ENCODE measurements at regions not wholly inside any gene's neighbourhood (a gene's known extent, or its start where the extent isn't known, plus 50 kb on each side); places are given as distances from the start of the nearest gene placed in this dataset.

DNA sequence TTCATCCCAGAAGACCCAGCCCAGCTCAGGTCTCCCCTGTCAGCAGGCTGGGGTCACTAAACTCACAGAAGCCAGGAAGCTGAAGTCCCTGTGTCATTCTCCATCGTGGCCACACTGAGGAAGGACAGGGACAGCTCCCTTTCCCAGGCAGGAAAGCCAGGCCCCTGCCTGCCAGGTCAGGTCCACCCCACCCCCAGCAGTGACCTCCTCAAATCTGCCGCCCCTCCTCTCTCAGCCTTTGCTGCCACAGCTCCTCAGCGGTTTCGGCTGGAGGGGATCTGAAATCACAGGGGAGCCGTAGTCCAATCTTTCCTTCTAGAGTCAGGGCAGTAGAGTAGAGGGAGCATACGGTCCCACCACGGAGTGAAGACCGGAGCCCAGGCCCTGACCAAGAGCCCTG lies 150.9 kb upstream of the UNC5B start:
- H3K27me3 ChIP-seq (ENCODE audit: control insufficient read depth, extremely low read depth, insufficient read depth, low read length), result peaks cover 22% of the 10 kb centered on the region
- H3K9me1 ChIP-seq (ENCODE audit: control insufficient read depth, extremely low read depth, insufficient read depth, low read length), result no peaks in the 10 kb centered on the region
- DNase-seq (ENCODE audit: low read depth, low spot score), result no peak

DNA sequence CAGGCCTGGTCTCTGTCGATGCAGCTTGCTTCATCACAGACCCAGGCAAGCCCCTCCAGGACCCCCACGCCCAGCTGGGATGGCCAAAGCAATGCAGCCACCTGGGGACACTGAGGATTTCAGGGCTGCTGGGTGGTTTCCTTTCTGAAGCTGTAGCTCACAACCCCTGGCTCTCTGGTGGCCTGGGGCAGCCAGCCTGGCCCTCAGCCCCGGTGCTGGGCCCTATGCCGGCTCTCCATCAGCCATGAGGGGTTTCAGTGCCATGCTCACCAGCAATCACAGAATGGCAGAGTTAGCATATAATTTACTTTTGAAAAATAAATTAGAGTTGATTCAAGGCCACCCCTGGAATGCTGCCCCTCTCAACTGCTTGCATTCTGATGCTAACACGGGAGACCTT lies 150.2 kb upstream of the UNC5B start:
- no peaks in the 10 kb centered on the region for H3K9me3 ChIP-seq (ENCODE audit: control insufficient read depth, low read depth, low read length)
- no peak overlapping the region for H3K9ac ChIP-seq (ENCODE audit: control insufficient read depth, extremely low read depth, insufficient read depth, low read length)
- TF ChIP-seq, protein P1, sequence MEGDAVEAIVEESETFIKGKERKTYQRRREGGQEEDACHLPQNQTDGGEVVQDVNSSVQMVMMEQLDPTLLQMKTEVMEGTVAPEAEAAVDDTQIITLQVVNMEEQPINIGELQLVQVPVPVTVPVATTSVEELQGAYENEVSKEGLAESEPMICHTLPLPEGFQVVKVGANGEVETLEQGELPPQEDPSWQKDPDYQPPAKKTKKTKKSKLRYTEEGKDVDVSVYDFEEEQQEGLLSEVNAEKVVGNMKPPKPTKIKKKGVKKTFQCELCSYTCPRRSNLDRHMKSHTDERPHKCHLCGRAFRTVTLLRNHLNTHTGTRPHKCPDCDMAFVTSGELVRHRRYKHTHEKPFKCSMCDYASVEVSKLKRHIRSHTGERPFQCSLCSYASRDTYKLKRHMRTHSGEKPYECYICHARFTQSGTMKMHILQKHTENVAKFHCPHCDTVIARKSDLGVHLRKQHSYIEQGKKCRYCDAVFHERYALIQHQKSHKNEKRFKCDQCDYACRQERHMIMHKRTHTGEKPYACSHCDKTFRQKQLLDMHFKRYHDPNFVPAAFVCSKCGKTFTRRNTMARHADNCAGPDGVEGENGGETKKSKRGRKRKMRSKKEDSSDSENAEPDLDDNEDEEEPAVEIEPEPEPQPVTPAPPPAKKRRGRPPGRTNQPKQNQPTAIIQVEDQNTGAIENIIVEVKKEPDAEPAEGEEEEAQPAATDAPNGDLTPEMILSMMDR (optimal IDR thresholded peaks at IDR 0.05 in 1 of 3, IDR thresholded peaks at IDR 0.05 in 1 of 3, conservative IDR thresholded peaks at IDR 0.05 in 1 of 3; ENCODE audit: extremely low read depth in 1 of 3, insufficient read depth in 2 of 3, low read length in 3 of 3), result no peak
- no peak for TF ChIP-seq EZH2 (IDR thresholded peaks at IDR 0.05; ENCODE audit: low read length)
- dilution Hi-C loops (cut with MboI; ENCODE audit: extremely low pct_ligation_motif_present, low sequenced_read_pairs), result no loop called here
- no peak overlapping the region for H3K27ac ChIP-seq (ENCODE audit: control insufficient read depth, insufficient read depth, low read length)
- no peak overlapping the region for H3K4me3 ChIP-seq (ENCODE audit: control insufficient read depth in 2 of 3, extremely low read depth in 1 of 3, insufficient read depth in 2 of 3, low read depth in 1 of 3, low read length in 3 of 3)
- no peaks in the 10 kb centered on the region for H3K79me2 ChIP-seq (ENCODE audit: control insufficient read depth, insufficient read depth, low read length)
- no peak for DNase-seq (ENCODE audit: low read depth, low spot score)
- no peak overlapping the region for H2AFZ ChIP-seq (ENCODE audit: control insufficient read depth, low read length)
- H3K36me3 ChIP-seq (ENCODE audit: control insufficient read depth in 2 of 2, extremely low read depth in 1 of 2, insufficient read depth in 2 of 2, low read length in 2 of 2), result no peaks in the 10 kb centered on the region
- peaks cover 19% of the 10 kb centered on the region for H3K27me3 ChIP-seq (ENCODE audit: control insufficient read depth, extremely low read depth, insufficient read depth, low read length)
- H3K9me1 ChIP-seq (ENCODE audit: control insufficient read depth, extremely low read depth, insufficient read depth, low read length), result no peaks in the 10 kb centered on the region
- FAIRE-seq, result no peak
- H4K20me1 ChIP-seq (ENCODE audit: control insufficient read depth, extremely low read depth, insufficient read depth, low read length), result no peaks in the 10 kb centered on the region
- H3K4me1 ChIP-seq (ENCODE audit: control insufficient read depth, extremely low read depth, insufficient read depth, low read length), result no peaks in the 10 kb centered on the region
- H3K4me2 ChIP-seq (ENCODE audit: control insufficient read depth, extremely low read depth, insufficient read depth, low read depth, low read length), result no peak overlapping the region

More for the DNA sequence above, 150.9 kb upstream of the UNC5B start:
- no peaks in the 10 kb centered on the region for H4K20me1 ChIP-seq (ENCODE audit: control insufficient read depth, extremely low read depth, insufficient read depth, low read length)
- no peaks in the 10 kb centered on the region for H3K36me3 ChIP-seq (ENCODE audit: control insufficient read depth in 2 of 2, extremely low read depth in 1 of 2, insufficient read depth in 2 of 2, low read length in 2 of 2)
- no peak for FAIRE-seq
- H3K4me1 ChIP-seq (ENCODE audit: control insufficient read depth, extremely low read depth, insufficient read depth, low read length), result no peaks in the 10 kb centered on the region
- H3K9me3 ChIP-seq (ENCODE audit: control insufficient read depth, low read depth, low read length), result no peaks in the 10 kb centered on the region
- H3K4me2 ChIP-seq (ENCODE audit: control insufficient read depth, extremely low read depth, insufficient read depth, low read depth, low read length), result no peak overlapping the region
- no peak overlapping the region for H2AFZ ChIP-seq (ENCODE audit: control insufficient read depth, low read length)
- no peak for TF ChIP-seq EZH2 (IDR thresholded peaks at IDR 0.05; ENCODE audit: low read length)
- TF ChIP-seq, protein P1 (optimal IDR thresholded peaks at IDR 0.05 in 1 of 3, IDR thresholded peaks at IDR 0.05 in 1 of 3, conservative IDR thresholded peaks at IDR 0.05 in 1 of 3; ENCODE audit: extremely low read depth in 1 of 3, insufficient read depth in 2 of 3, low read length in 3 of 3), result no peak
- no peak overlapping the region for H3K9ac ChIP-seq (ENCODE audit: control insufficient read depth, extremely low read depth, insufficient read depth, low read length)
- H3K4me3 ChIP-seq (ENCODE audit: control insufficient read depth in 2 of 3, extremely low read depth in 1 of 3, insufficient read depth in 2 of 3, low read depth in 1 of 3, low read length in 3 of 3), result no peak overlapping the region
- H3K79me2 ChIP-seq (ENCODE audit: control insufficient read depth, insufficient read depth, low read length), result no peaks in the 10 kb centered on the region
- dilution Hi-C loops (cut with MboI; ENCODE audit: extremely low pct_ligation_motif_present, low sequenced_read_pairs), result no loop called here
- H3K27ac ChIP-seq (ENCODE audit: control insufficient read depth, insufficient read depth, low read length), result no peak overlapping the region

All from keratinocyte (primary cell).